Caco-2 (cell line): ENCODE measurements at regions not wholly inside any gene's neighbourhood (a gene's known extent, or its start where the extent isn't known, plus 50 kb on each side); places are given as distances from the start of the nearest gene placed in this dataset.

Experiments used
- BruUV-seq: library from RNA; stranded (reverse); fragments of 400-500 nt; replicated peaks from 2 replicates; lab custom pipeline; 2021; lab: Mats Ljungman, UMichigan
- CTCF ChIA-PET: fragments of 300-600 bp; sonication (Branson Sonifier 250); formaldehyde crosslinking; loops from one replicate; lab custom pipeline; 2022; ENCODE audit warnings: antibody characterized with exemption; lab: Charles Lee
- POLR2A ChIA-PET: fragments of 300-600 bp; sonication (Branson Sonifier 250); formaldehyde crosslinking; loops from one replicate; lab custom pipeline; 2022; ENCODE audit warnings: antibody characterized with exemption; lab: Charles Lee
- DNase-seq, 2 experiments: peaks; one replicate each; pipeline versions ENCODE4 v3.0.0 to v3.0.0-alpha.2; 2020 to 2022
- H3K27me3 ChIP-seq: replicated peaks from 2 replicates; pipeline ENCODE4 v1.6.0; 2011; ENCODE audit warnings: low read length; ENCODE audit not compliant: control insufficient read depth, insufficient read depth
- H3K36me3 ChIP-seq: 2 replicates; pipeline ENCODE4 v1.5.1; 2011; ENCODE audit warnings: low read length; ENCODE audit not compliant: control insufficient read depth, insufficient read depth
- H3K4me1 ChIP-seq: fragments of 250-450 bp; sonication (Bioruptor Pico); 2 replicates; pipeline ENCODE4 v1.5.1; 2020; ENCODE audit warnings: mild to moderate bottlenecking
- H3K4me3 ChIP-seq: 2 replicates; pipeline ENCODE4 v1.5.1; 2011; ENCODE audit warnings: low read depth, mild to moderate bottlenecking, control low read depth, low read length
- H3K9me3 ChIP-seq: fragments of 250-450 bp; sonication (Bioruptor Pico); 2 replicates; pipeline ENCODE4 v1.5.1; 2020; ENCODE audit warnings: mild to moderate bottlenecking, moderate library complexity
- H3K27ac Mint-ChIP-seq: one replicate; pipeline ENCODE4 v1.8.0; 2022; ENCODE audit warnings: mixed read lengths; ENCODE audit not compliant: unreplicated experiment
- H3K27me3 Mint-ChIP-seq: one replicate; pipeline ENCODE4 v1.8.0; 2022; ENCODE audit warnings: mixed read lengths; ENCODE audit not compliant: insufficient read depth, unreplicated experiment
- H3K36me3 Mint-ChIP-seq: one replicate; pipeline ENCODE4 v1.8.0; 2022; ENCODE audit warnings: mild to moderate bottlenecking, mixed read lengths; ENCODE audit not compliant: insufficient read depth, unreplicated experiment
- H3K4me1 Mint-ChIP-seq: one replicate; pipeline ENCODE4 v1.8.0; 2022; ENCODE audit warnings: low read depth, mixed read lengths; ENCODE audit not compliant: unreplicated experiment
- H3K4me3 Mint-ChIP-seq: one replicate; pipeline ENCODE4 v1.8.0; 2022; ENCODE audit warnings: mild to moderate bottlenecking, moderate library complexity, mixed read lengths; ENCODE audit not compliant: unreplicated experiment
- H3K9me3 Mint-ChIP-seq: one replicate; pipeline ENCODE4 v1.8.0; 2022; ENCODE audit warnings: mixed read lengths; ENCODE audit not compliant: unreplicated experiment
- intact Hi-C: fragments of 100-400 bp; cut with micrococcal nuclease; formaldehyde crosslinking; loops from one replicate; pipeline ENCODE4 v1.10.0; 2022; ENCODE audit not compliant: unreplicated experiment
- TF ChIP-seq, protein P1 (sequence below), 2 experiments: fragments of 200-600 bp in 1 of 2; IDR thresholded peaks; 1 replicate in 1 of 2; 2 replicates in 1 of 2; pipeline versions ENCODE4 v1.5.1 to v1.8.0; 2011 to 2022; ENCODE audit warnings: antibody characterized with exemption in 1 of 2, control low read depth in 1 of 2, inconsistent platforms in 1 of 2, low read depth in 1 of 2, low read length in 1 of 2, mild to moderate bottlenecking in 1 of 2, moderate library complexity in 1 of 2; ENCODE audit not compliant: insufficient read depth in 1 of 2, severe bottlenecking in 1 of 2, unreplicated experiment in 1 of 2

DNA sequence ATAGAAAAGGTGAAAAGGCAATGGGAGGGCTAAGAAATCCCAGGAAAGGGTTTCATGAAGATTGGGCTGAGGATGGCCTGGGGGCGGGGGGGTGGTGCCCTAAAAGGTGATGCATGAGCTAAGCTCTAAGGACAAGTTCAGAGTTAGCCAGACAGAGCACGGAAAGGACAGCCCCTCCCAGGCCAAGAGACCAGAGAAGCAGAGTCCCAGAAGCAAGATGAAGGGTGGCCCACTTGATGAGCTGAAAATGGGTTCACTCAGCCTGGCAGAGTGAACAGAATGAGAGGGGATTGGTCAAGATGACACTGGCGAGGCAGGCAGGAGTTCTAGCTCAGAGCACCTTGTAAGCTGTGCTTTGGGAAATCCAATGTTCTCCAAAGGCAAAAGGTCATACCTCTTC, 89.4 kb upstream of the GPR26 start:
- BruUV-seq = no TSS peak
- no peak overlapping the region for H3K4me3 Mint-ChIP-seq
- H3K36me3 ChIP-seq = no peaks in the 10 kb centered on the region
- no peaks in the 10 kb centered on the region for H3K4me1 Mint-ChIP-seq
- H3K27me3 Mint-ChIP-seq = peaks cover 23% of the 10 kb centered on the region
- no peaks in the 10 kb centered on the region for H3K9me3 ChIP-seq
- intact Hi-C loops = no loop called here
- no peaks in the 10 kb centered on the region for H3K36me3 Mint-ChIP-seq
- H3K9me3 Mint-ChIP-seq = no peaks in the 10 kb centered on the region
- no peak overlapping the region for H3K4me3 ChIP-seq
- H3K4me1 ChIP-seq = no peaks in the 10 kb centered on the region
- TF ChIP-seq, protein P1, sequence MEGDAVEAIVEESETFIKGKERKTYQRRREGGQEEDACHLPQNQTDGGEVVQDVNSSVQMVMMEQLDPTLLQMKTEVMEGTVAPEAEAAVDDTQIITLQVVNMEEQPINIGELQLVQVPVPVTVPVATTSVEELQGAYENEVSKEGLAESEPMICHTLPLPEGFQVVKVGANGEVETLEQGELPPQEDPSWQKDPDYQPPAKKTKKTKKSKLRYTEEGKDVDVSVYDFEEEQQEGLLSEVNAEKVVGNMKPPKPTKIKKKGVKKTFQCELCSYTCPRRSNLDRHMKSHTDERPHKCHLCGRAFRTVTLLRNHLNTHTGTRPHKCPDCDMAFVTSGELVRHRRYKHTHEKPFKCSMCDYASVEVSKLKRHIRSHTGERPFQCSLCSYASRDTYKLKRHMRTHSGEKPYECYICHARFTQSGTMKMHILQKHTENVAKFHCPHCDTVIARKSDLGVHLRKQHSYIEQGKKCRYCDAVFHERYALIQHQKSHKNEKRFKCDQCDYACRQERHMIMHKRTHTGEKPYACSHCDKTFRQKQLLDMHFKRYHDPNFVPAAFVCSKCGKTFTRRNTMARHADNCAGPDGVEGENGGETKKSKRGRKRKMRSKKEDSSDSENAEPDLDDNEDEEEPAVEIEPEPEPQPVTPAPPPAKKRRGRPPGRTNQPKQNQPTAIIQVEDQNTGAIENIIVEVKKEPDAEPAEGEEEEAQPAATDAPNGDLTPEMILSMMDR (IDR thresholded peaks at IDR 0.05; ENCODE audit: insufficient read depth in 1 of 2, low read depth in 1 of 2, low read length in 1 of 2, severe bottlenecking in 1 of 2, unreplicated experiment in 1 of 2) = no peak
- H3K27me3 ChIP-seq = peaks cover 1% of the 10 kb centered on the region; the same call in 1 of the 2 replicates
- no peak overlapping the region for H3K27ac Mint-ChIP-seq
- ChIA-PET CTCF (no interaction called here), POLR2A (no interaction called here)
- DNase-seq = no peak

DNA sequence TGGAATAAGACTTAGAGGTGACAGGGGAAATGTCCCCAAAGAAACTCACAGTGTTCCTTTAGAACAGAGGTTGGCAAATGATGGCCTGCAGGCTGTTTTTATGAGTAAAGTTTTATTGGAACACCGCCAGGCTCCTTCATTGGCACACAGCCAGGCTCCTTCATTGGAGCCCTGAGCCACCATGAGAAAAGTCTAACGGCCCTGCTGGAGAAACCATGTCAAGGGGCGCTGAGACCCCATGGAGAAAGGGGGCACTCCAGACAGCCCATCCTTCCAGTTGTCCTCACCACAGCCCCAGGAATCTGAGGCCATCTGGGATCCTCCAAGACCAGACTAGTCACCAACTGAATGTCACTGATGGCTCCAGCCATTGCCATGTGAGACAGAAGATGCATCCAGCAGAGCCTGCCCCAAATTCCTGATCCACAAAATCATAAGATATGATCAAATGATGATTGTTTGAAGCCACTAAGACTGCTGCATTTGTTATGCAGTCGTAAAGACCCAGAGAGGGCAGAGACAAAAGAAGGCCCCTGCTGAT, 88.2 kb upstream of the GPR26 start:
- no peak overlapping the region for H3K4me3 Mint-ChIP-seq
- Histone ChIP-seq H3K4me1 (no peaks in the 10 kb centered on the region), H3K9me3 (no peaks in the 10 kb centered on the region), H3K36me3 (no peaks in the 10 kb centered on the region), H3K27me3 (peaks cover 3% of the 10 kb centered on the region), H3K4me3 (no peak overlapping the region)
- no peaks in the 10 kb centered on the region for H3K9me3 Mint-ChIP-seq
- no peak overlapping the region for H3K27ac Mint-ChIP-seq
- TF ChIP-seq, protein P1 (IDR thresholded peaks at IDR 0.05; ENCODE audit: insufficient read depth in 1 of 2, low read depth in 1 of 2, low read length in 1 of 2, severe bottlenecking in 1 of 2, unreplicated experiment in 1 of 2) = no peak
- H3K36me3 Mint-ChIP-seq = no peaks in the 10 kb centered on the region
- no peak for DNase-seq
- H3K27me3 Mint-ChIP-seq = peaks cover 16% of the 10 kb centered on the region
- H3K4me1 Mint-ChIP-seq = no peaks in the 10 kb centered on the region
- intact Hi-C loops = no loop called here
- ChIA-PET POLR2A (no interaction called here), CTCF (no interaction called here)
- BruUV-seq = no TSS peak

DNA sequence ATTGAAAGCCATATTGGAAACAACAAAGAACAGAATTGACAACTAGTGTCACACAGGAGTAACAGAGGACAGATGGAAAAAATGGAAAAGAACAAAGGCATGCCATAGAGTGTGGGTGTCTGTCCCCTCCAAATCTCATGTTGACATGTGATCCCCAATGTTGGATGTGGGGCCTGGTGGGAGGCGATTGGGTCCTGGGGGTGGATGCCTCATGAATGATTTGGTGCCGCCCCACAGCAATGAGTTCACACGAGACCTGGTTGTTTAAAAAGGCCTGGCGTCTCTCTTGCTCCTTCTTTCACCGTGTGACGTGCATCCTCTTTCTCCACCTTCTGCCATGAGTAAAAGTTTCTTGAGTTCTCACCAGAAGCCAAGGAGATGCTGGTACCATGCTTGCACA, 87.4 kb upstream of the GPR26 start:
- Histone ChIP-seq H3K4me3 (no peak overlapping the region), H3K9me3 (no peaks in the 10 kb centered on the region), H3K27me3 (peaks cover 3% of the 10 kb centered on the region), H3K4me1 (no peaks in the 10 kb centered on the region), H3K36me3 (no peaks in the 10 kb centered on the region)
- no peak for DNase-seq
- Mint-ChIP-seq H3K36me3 (no peaks in the 10 kb centered on the region), H3K4me3 (no peak overlapping the region), H3K27ac (no peak overlapping the region), H3K4me1 (no peaks in the 10 kb centered on the region), H3K27me3 (peaks cover 16% of the 10 kb centered on the region), H3K9me3 (no peaks in the 10 kb centered on the region)
- BruUV-seq = no TSS peak
- ChIA-PET CTCF (no interaction called here), POLR2A (no interaction called here)
- intact Hi-C loops = no loop called here
- TF ChIP-seq, protein P1 (IDR thresholded peaks at IDR 0.05; ENCODE audit: insufficient read depth in 1 of 2, low read depth in 1 of 2, low read length in 1 of 2, severe bottlenecking in 1 of 2, unreplicated experiment in 1 of 2) = no peak
